ENCODE measurements at regions not wholly inside any gene's neighbourhood (a gene's known extent, or its start where the extent isn't known, plus 50 kb on each side); places are given as distances from the start of the nearest gene placed in this dataset.

- TF ChIP-seq CTCF (IDR thresholded peaks at IDR 0.05) (no peak), EZH2 (IDR thresholded peaks at IDR 0.05; ENCODE audit: borderline replicate concordance, insufficient read depth, low read depth, low read length, poor library complexity, severe bottlenecking) (no peak)
These were observed 202.7 kb upstream of the DAAM1 start for GRCh38 chr14:58985786-58986185.

Measured in B cell (primary cell).